HTR-8/SVneo (cell line): ENCODE measurements at regions not wholly inside any gene's neighbourhood (a gene's known extent, or its start where the extent isn't known, plus 50 kb on each side); places are given as distances from the start of the nearest gene placed in this dataset.
A peak's percentile ranks its signal among the peaks of the same experiment; 100 is the strongest.

Experiments
- DNase-seq: peaks from one replicate; pipeline ENCODE4 v3.0.0; 2011; ENCODE audit warnings: low spot score, mixed read lengths; ENCODE audit not compliant: insufficient read length
- FAIRE-seq: peaks from 2 replicates; lab custom pipeline; 2011; peaks lifted over from hg19 to GRCh38; lab: Jason Lieb, UNC

GRCh38 chr20:46840054-46840729 is 54.5 kb upstream of the EYA2 start:
- DNase-seq (no peak), FAIRE-seq (peak; percentile 42)
